Panc1 (cell line): ENCODE measurements at regions not wholly inside any gene's neighbourhood (a gene's known extent, or its start where the extent isn't known, plus 50 kb on each side); places are given as distances from the start of the nearest gene placed in this dataset.

Source experiments
- ATAC-seq: fragments of 200-7000 bp; cut with Tn5 transposase; 2 replicates; pipeline ENCODE4 v1.9.1; 2020; ENCODE audit warnings: mild to moderate bottlenecking, moderate library complexity
- BruUV-seq: library from RNA; stranded (reverse); fragments of 400-500 nt; replicated peaks from 2 replicates; lab custom pipeline; 2021; lab: Mats Ljungman, UMichigan
- CTCF ChIA-PET: fragments of 300-600 bp; sonication (Branson Sonifier 250); formaldehyde crosslinking; loops from one replicate; lab custom pipeline; 2022; ENCODE audit warnings: antibody characterized with exemption; lab: Charles Lee
- POLR2A ChIA-PET: fragments of 300-600 bp; sonication (Branson Sonifier 250); formaldehyde crosslinking; loops from one replicate; lab custom pipeline; 2022; ENCODE audit warnings: antibody characterized with exemption; lab: Charles Lee
- DNase-seq: peaks from one replicate; pipeline ENCODE4 v3.0.0-alpha.2; 2010; ENCODE audit warnings: low read depth, low spot score
- H3K27ac ChIP-seq: 2 replicates; pipeline ENCODE4 v1.5.1; 2011; ENCODE audit warnings: mild to moderate bottlenecking, low read length, inconsistent platforms
- H3K27me3 ChIP-seq: fragments of 200-500 bp; sonication (Bioruptor generic); 2 replicates; pipeline ENCODE4 v1.6.0; 2014; ENCODE audit warnings: low read length, inconsistent platforms; ENCODE audit not compliant: control insufficient read depth, insufficient read depth
- H3K36me3 ChIP-seq: fragments of 200-500 bp; sonication (Bioruptor generic); 2 replicates; pipeline ENCODE4 v1.5.1; 2014; ENCODE audit warnings: inconsistent platforms, mild to moderate bottlenecking, low read length, moderate library complexity; ENCODE audit not compliant: control insufficient read depth, insufficient read depth
- H3K4me1 ChIP-seq: 2 replicates; pipeline ENCODE4 v1.5.1; 2011; ENCODE audit warnings: inconsistent platforms, mild to moderate bottlenecking, low read length, moderate library complexity; ENCODE audit not compliant: control insufficient read depth, insufficient read depth
- H3K4me3 ChIP-seq, 2 experiments: 2 replicates each; pipeline ENCODE4 v1.5.1; 2011 to 2012; ENCODE audit warnings: low read depth in 2 of 2, low read length in 2 of 2, mild to moderate bottlenecking in 2 of 2, inconsistent platforms in 1 of 2, moderate library complexity in 1 of 2
- H3K9me3 ChIP-seq: fragments of 200-500 bp; sonication (Bioruptor generic); 2 replicates; pipeline ENCODE4 v1.5.1; 2014; ENCODE audit warnings: low read depth, mild to moderate bottlenecking, inconsistent platforms, low read length, moderate library complexity; ENCODE audit not compliant: control insufficient read depth, insufficient read depth
- POLR2AphosphoS5 ChIP-seq: IDR thresholded peaks from 2 replicates; pipeline ENCODE4 v1.6.1; 2012; ENCODE audit warnings: mild to moderate bottlenecking, low read depth, low read length, moderate library complexity
- SIN3A ChIP-seq: IDR thresholded peaks from 2 replicates; pipeline ENCODE4 v1.6.1; 2012; ENCODE audit warnings: low read depth, mild to moderate bottlenecking, low read length, moderate library complexity, borderline replicate concordance; ENCODE audit not compliant: insufficient read depth
- TCF7L2 ChIP-seq: IDR thresholded peaks from 2 replicates; pipeline ENCODE4 v1.6.1; 2011; ENCODE audit warnings: mild to moderate bottlenecking, low read depth, low read length, inconsistent platforms
- in situ Hi-C: cut with HindIII; loops from 2 replicates; pipeline ENCODE4 v1.10.0; 2016; ENCODE audit warnings: low sequenced_read_pairs, low pct_unique_long_range_greater_than_20kb
- intact Hi-C: fragments of 100-400 bp; cut with micrococcal nuclease; formaldehyde crosslinking; loops from one replicate; pipeline ENCODE4 v1.10.0; 2022; ENCODE audit not compliant: unreplicated experiment
- TF ChIP-seq, protein P1 (sequence below): fragments of 450-650 bp; IDR thresholded peaks from 2 replicates; pipeline ENCODE4 v1.5.1; 2017; ENCODE audit warnings: mild to moderate bottlenecking
- TF ChIP-seq, protein P2 (sequence below), 2 experiments: IDR thresholded peaks; 2 replicates each; pipeline ENCODE4 v1.6.1; 2011 to 2012; ENCODE audit warnings: low read depth in 2 of 2, control low read depth in 1 of 2, low read length in 1 of 2, mild to moderate bottlenecking in 1 of 2, moderate library complexity in 1 of 2; ENCODE audit not compliant: insufficient read depth in 1 of 2

DNA sequence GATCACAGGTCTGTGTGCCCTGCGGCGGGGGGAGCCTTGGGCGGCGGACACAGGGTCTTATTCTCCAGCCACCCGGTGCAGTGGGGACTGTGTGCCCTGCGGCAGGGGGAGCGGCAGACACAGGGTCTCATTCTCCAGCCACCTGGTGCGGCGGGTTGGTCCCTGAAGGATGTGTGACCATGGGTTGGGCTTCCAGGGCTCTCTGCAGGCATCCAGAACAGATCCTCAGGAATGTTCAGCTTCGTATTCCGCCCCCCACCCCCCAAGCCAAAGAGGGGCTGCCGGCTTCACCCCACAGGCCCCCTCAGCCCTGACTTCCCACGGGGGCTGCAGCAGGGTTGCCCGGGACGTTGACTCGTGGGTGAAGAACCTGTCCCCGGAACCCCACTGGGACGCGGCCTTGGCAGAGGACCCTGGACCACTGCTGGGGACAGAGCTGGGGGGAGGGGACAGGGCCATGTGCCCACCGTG is 154.5 kb upstream of the PPP2R2D start:
- TF ChIP-seq POLR2AphosphoS5 = no peak
- no peak for TF ChIP-seq TCF7L2
- TF ChIP-seq, protein P1, sequence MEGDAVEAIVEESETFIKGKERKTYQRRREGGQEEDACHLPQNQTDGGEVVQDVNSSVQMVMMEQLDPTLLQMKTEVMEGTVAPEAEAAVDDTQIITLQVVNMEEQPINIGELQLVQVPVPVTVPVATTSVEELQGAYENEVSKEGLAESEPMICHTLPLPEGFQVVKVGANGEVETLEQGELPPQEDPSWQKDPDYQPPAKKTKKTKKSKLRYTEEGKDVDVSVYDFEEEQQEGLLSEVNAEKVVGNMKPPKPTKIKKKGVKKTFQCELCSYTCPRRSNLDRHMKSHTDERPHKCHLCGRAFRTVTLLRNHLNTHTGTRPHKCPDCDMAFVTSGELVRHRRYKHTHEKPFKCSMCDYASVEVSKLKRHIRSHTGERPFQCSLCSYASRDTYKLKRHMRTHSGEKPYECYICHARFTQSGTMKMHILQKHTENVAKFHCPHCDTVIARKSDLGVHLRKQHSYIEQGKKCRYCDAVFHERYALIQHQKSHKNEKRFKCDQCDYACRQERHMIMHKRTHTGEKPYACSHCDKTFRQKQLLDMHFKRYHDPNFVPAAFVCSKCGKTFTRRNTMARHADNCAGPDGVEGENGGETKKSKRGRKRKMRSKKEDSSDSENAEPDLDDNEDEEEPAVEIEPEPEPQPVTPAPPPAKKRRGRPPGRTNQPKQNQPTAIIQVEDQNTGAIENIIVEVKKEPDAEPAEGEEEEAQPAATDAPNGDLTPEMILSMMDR = no peak
- TF ChIP-seq, protein P2, sequence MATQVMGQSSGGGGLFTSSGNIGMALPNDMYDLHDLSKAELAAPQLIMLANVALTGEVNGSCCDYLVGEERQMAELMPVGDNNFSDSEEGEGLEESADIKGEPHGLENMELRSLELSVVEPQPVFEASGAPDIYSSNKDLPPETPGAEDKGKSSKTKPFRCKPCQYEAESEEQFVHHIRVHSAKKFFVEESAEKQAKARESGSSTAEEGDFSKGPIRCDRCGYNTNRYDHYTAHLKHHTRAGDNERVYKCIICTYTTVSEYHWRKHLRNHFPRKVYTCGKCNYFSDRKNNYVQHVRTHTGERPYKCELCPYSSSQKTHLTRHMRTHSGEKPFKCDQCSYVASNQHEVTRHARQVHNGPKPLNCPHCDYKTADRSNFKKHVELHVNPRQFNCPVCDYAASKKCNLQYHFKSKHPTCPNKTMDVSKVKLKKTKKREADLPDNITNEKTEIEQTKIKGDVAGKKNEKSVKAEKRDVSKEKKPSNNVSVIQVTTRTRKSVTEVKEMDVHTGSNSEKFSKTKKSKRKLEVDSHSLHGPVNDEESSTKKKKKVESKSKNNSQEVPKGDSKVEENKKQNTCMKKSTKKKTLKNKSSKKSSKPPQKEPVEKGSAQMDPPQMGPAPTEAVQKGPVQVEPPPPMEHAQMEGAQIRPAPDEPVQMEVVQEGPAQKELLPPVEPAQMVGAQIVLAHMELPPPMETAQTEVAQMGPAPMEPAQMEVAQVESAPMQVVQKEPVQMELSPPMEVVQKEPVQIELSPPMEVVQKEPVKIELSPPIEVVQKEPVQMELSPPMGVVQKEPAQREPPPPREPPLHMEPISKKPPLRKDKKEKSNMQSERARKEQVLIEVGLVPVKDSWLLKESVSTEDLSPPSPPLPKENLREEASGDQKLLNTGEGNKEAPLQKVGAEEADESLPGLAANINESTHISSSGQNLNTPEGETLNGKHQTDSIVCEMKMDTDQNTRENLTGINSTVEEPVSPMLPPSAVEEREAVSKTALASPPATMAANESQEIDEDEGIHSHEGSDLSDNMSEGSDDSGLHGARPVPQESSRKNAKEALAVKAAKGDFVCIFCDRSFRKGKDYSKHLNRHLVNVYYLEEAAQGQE (IDR thresholded peaks at IDR 0.05; ENCODE audit: insufficient read depth in 1 of 2, low read depth in 2 of 2, low read length in 1 of 2) = no peak
- TF ChIP-seq SIN3A = no peak
- Histone ChIP-seq H3K27ac (no peak overlapping the region), H3K36me3 (no peaks in the 10 kb centered on the region), H3K4me1 (peaks cover 3% of the 10 kb centered on the region; the same call in 1 of the 2 replicates), H3K9me3 (no peaks in the 10 kb centered on the region), H3K4me3 (no peak overlapping the region), H3K27me3 (peaks cover 4% of the 10 kb centered on the region; the same call in 1 of the 2 replicates)
- ChIA-PET POLR2A (no interaction called here), CTCF (no interaction called here)
- intact Hi-C loops (no loop called here), in situ Hi-C loops (no loop called here)
- BruUV-seq = no TSS peak
- no peak for ATAC-seq
- DNase-seq = no peak

DNA sequence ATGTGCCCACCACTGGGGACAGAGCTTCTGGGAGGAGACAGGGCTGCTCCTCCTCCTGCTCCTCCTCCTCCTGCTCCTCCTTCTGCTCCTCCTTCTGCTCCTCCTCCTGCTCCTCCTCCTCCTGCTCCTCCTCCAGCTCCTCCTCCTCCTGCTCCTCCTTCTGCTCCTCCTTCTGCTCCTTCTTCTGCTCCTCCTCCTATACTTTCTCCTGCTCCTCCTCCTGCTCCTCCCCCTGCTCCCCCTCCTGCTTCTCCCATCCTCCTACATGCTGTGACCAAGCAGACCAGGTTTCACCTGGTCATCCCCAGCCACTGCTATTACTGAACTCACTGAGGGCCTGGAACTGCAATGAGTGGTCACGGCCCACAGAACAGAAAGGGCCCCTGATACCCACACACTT is 154.0 kb upstream of the PPP2R2D start:
- in situ Hi-C loops = no loop called here
- Histone ChIP-seq H3K4me3 (no peak overlapping the region), H3K4me1 (peaks cover 3% of the 10 kb centered on the region; the same call in 1 of the 2 replicates), H3K9me3 (no peaks in the 10 kb centered on the region), H3K27ac (no peak overlapping the region), H3K36me3 (no peaks in the 10 kb centered on the region), H3K27me3 (peaks cover 4% of the 10 kb centered on the region; the same call in 1 of the 2 replicates)
- ChIA-PET CTCF (no interaction called here), POLR2A (no interaction called here)
- BruUV-seq = no TSS peak
- ATAC-seq = no peak
- no peak for DNase-seq
- intact Hi-C loops = no loop called here
- TF ChIP-seq POLR2AphosphoS5 (no peak), SIN3A (no peak), TCF7L2 (no peak)
- TF ChIP-seq, protein P2 (IDR thresholded peaks at IDR 0.05; ENCODE audit: insufficient read depth in 1 of 2, low read depth in 2 of 2, low read length in 1 of 2) = no peak
- TF ChIP-seq, protein P1 = no peak
